GM23248 (cell line): ENCODE measurements at regions not wholly inside any gene's neighbourhood (a gene's known extent, or its start where the extent isn't known, plus 50 kb on each side); places are given as distances from the start of the nearest gene placed in this dataset.

Experiments
- EZH2 ChIP-seq: fragments of 200-600 bp; sonication (generic); IDR thresholded peaks from 2 replicates; pipeline ENCODE4 v1.6.1; 2018; ENCODE audit warnings: antibody characterized with exemption, mild to moderate bottlenecking; ENCODE audit not compliant: insufficient read depth, poor library complexity, severe bottlenecking
- EZH2phosphoT487 ChIP-seq: fragments of 200-600 bp; sonication (generic); IDR thresholded peaks from 2 replicates; pipeline ENCODE4 v1.6.1; 2018; ENCODE audit warnings: antibody characterized with exemption, moderate library complexity, mild to moderate bottlenecking, low read depth; ENCODE audit not compliant: insufficient read depth

DNA sequence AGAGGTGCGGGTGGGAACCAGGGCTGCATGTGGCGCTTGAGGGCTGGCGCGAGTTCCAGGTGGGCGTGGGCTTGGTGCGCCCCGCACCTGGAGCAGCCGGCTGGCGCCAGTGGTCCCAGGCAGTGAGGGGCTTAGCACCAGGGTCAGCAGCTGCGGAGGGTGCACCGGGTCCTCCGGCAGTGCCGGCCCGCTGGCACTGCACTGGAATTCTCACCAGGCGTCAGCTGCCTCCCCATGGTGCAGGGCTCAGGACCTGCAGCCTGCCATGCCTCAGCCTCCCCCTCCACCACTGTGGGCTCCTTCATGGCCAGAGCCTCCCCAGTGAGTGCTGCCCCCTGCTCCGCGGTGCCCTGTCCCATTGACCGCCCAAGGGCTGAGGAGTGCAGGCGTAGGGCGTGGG lies 174.0 kb downstream of the ADAM29 start:
- TF ChIP-seq EZH2 (no peak), EZH2phosphoT487 (no peak)
